Erythroblast (primary cell): ENCODE measurements at regions not wholly inside any gene's neighbourhood (a gene's known extent, or its start where the extent isn't known, plus 50 kb on each side); places are given as distances from the start of the nearest gene placed in this dataset.

Experiments
- GATA1 ChIP-seq: IDR thresholded peaks from 2 replicates; pipeline ENCODE4 v1.6.1; 2011; ENCODE audit warnings: low read depth, mild to moderate bottlenecking, control low read depth, low read length, moderate library complexity
- POLR2A ChIP-seq: IDR thresholded peaks from 2 replicates; pipeline ENCODE4 v1.6.1; 2011; ENCODE audit warnings: mild to moderate bottlenecking, low read length

DNA sequence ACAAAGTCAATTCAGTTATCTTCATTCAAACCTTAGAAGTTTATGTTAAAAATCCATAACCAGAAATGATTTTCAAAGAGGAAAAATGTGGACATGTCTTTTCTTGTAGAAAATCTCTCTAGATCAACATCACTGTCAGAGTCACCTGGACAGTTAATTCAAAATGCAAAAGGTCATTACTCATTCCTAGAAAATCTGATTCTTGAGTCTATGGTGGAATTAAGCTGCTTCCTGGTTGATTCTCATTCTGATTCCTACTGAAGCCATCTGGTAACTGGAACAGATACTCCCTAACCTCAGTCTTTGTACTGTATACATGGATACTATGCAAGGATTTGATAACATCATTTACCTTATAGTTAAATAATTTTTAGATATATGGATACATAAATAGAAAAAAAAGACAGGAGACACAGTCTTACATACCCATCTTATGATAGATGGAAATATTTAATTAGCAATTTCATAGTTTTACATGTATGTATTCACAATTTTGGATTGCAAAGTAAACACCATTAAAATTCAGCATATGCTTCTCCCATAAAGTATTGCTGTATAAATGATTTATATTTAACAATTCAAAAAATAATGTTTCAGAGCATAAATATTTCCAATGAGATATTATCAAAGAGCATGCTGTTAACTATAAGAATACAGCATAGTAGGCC is 693.2 kb upstream of the CCDC54 start:
- TF ChIP-seq POLR2A (no peak), GATA1 (no peak)
